HG03139 (cell line): ENCODE measurements at regions not wholly inside any gene's neighbourhood (a gene's known extent, or its start where the extent isn't known, plus 50 kb on each side); places are given as distances from the start of the nearest gene placed in this dataset.

Experiments used
- ATAC-seq: cut with Tn5 transposase; IDR thresholded peaks from one replicate; pipeline ENCODE4 v1.9.1; 2021; ENCODE audit not compliant: unreplicated experiment

DNA sequence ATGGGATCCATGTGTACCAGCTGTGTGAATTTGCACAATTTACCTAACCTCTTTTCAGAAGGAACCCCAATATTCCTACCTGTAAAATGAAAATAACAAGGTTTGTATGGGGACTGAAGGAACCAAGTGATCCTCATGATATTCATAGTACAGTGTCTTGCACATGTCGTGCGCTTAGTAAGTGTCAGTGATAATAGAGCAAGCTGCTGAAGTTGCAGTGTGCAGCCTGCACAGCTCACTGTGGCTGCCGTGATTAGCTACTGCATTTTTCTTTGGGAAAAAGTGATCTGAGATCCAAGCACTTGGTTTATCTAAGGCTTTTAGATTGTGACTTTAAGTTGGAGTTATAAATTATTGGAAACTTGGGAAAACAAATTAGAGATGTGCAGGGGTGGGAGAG, 135.9 kb upstream of the FRY start:
- no peak for ATAC-seq

GRCh38 chr13:31896427-31896826, 135.1 kb upstream of the FRY start:
- no peak for ATAC-seq

DNA sequence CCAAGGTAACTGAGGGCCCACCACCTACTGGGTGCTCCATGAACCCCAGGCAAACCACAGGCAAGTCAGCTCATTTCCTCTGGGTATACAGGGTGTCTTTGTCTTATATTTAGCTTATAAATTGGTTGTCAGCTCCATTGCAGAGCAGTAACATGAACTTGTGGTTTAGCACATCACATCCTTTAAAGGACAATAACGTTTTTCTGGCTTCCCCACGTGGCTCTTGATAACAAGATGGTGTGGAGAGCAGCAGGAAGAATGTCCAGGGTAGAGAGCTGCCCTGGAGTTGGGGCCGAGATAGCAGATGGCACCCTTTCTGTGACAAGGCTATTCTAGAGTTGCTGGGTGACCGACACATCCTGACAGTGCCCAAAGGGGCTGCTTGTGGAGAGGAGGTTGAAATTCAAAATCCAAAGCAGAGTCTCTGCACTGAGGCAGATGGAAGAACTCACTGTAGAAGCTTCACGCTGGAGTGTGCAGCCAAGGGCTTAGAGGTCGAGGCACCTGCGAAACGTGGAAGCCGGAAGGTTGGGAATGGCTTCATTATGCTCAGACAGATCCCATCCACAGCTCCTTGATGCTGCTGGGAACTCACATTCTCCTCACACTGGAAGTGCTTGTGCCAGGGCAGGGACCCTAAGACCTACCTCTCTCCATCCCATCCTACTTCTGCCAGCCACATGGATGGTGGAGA, 133.0 kb upstream of the FRY start:
- ATAC-seq = no peak

- no peak for ATAC-seq
Observed at GRCh38 chr13:31901985-31902384, 129.6 kb upstream of the FRY start.

GRCh38 chr13:31903111-31903815, 128.3 kb upstream of the FRY start:
- no peak for ATAC-seq

DNA sequence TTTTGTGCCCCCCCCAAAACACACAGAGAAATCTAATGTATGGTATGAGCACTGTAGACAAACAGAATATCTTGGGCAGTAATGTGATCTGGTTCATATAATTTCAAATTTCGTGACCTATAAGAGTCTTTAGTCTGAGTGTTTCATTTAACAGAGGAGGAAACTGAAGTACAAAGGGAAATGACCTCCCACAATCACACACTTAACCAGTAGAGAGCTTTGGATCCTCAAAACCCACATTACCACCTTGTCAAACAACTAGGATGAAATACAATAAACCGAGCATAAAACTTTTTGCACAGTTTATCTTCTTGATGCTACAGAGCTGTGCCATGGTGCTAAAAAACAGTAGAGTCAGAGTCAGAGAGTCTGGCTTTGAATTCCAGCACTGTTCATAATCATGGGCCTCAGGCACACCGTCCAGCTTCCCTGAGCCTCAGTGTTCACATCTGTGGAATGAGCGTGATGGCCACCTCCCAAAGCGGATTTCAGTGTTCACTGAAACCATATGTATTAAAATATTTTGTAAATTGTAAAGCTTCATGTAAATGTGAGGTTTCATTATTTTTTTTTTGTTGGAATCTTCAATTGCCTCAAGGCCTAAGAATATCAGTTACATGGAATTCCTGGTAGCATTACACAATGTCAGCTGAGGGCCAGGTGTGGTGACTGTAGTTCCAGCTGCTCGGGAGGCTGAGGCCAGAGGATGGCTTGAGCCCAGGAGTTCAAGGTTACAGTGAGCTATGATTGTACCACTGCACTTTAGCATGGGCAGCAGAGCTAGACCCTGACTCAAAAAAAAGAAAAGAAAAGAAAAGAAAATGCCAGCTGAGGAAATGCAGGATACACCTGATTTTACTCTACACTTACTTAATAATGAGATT, 126.4 kb upstream of the FRY start:
- no peak for ATAC-seq

GRCh38 chr13:31905961-31906360, 125.6 kb upstream of the FRY start:
- no peak for ATAC-seq

DNA sequence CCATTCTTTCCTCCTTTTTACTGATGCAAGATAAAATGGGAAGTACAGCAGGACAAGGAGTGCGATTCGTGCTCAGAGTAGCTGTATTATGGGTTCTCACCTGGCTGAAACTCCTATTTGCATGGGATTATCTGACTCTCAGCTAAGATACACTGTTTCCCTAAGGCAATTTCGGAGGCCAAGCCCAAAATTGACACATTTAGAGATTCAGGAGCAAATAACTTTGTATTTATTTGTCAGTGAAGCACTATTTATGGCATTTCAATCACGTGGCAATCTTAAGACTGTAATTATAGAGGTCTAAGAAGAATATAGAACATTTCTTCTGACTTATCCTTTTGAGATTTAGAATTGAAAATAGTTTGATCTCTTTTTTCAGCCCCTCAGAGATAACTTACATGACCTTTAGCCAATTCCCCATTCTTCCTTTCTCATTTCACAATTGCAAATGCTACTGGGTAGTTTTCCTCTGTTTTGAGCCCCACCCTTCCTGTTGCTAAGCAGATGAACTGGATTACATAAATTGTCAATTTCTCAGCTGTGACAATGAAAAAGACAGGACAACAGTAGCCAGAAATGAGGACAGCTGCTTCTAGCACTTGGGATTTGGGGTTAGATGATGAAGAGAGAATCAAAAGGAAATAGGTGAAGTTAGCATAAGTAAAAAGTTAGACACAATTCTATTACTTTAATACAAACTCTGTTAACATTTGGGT, 122.7 kb upstream of the FRY start:
- ATAC-seq = no peak

- no peak for ATAC-seq
Observed at GRCh38 chr13:31909864-31910551, 121.6 kb upstream of the FRY start.

- ATAC-seq = no peak
Observed at GRCh38 chr13:31910633-31911032, 120.9 kb upstream of the FRY start.

GRCh38 chr13:31912647-31913401, 118.8 kb upstream of the FRY start:
- no peak for ATAC-seq

DNA sequence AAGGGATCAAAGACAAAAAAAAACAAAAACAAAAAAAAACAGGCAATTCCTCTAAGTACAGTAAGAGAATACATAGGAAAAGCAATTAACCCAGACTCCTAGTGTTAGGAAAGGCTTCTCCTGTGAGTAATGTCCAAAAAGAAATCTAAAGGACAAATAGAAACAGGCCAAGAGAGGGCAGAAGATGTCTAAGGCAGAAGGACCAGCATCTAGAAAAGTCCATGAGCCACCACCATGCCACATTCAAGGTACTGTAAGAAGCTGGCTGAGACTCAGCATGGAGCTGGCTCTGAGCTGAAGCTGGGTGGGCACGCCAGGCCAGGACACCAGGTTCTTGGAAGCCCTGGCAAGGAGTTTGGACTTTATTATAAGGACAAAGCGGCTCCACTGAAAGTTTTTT, 118.1 kb upstream of the FRY start:
- ATAC-seq = no peak

- ATAC-seq = no peak
Observed at GRCh38 chr13:31914843-31915242, 116.7 kb upstream of the FRY start.

- ATAC-seq = no peak
Observed at GRCh38 chr13:31918707-31919106, 112.9 kb upstream of the FRY start.

DNA sequence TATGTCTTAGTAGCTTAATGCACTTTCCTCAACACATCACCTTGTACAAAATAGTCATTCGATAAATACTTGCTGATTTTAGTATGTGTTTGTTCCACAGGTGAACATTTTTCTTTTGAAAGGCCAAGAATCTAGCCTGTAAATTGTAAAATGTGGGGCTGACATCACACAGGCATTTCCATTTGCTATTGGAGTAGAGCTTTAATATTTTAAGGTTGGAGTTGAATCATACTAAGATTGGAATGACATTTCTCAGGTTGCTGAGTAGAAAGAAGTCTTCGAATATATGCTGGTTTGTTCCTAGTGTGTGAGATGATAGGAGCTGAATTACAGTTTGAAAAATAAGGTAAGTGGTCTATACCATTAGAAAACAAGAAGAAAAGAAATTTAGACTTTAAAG, 112.3 kb upstream of the FRY start:
- ATAC-seq = no peak

GRCh38 chr13:31919971-31920726, 111.4 kb upstream of the FRY start:
- no peak for ATAC-seq

GRCh38 chr13:31920727-31921100, 110.9 kb upstream of the FRY start:
- no peak for ATAC-seq

- ATAC-seq = no peak
Observed at GRCh38 chr13:31922724-31923123, 108.8 kb upstream of the FRY start.

DNA sequence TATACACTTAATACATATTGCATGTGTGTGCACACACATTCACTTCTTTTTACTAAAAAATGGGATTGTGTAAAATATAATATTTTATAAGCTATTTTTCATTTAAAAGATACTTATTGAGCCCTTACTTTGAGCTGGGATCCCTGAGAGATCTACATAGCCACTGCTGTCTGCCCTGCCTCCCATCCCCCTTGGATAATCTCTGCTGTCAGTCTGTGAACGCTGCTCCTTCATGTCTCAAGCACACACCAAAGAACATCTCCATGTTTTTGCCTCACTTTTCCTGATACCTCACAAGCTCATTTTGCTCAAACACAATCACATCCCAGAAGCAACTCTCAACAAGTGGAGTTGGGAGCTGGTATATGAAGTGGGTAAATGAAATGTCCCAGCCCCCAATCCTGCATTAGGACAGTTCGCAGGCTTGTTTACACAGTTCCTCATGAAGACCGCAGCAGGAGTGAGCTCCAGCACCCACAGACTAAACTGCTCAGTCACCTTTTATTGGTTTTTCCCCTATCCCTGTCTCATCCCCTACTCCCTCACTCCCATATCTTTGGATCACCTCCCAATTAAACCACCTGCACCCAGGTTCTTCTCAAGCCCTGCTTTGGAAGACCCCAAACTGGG, 108.3 kb upstream of the FRY start:
- no peak for ATAC-seq
